GM23338 (cell line): ENCODE measurements at regions not wholly inside any gene's neighbourhood (a gene's known extent, or its start where the extent isn't known, plus 50 kb on each side); places are given as distances from the start of the nearest gene placed in this dataset.

Source experiments
- ATAC-seq: fragments of 200-7000 bp; cut with Tn5 transposase; 3 replicates; pipeline ENCODE4 v1.9.1; 2020
- DNase-seq: peaks from one replicate; pipeline ENCODE4 v3.0.0-alpha.2; 2015; ENCODE audit warnings: low spot score
- H2AFZ ChIP-seq: fragments of 200-600 bp; sonication (generic); 2 replicates; pipeline ENCODE4 v1.8.0; 2016; ENCODE audit warnings: antibody characterized with exemption, mild to moderate bottlenecking, moderate library complexity
- H3F3A ChIP-seq: fragments of 200-600 bp; sonication (generic); replicated peaks from 2 replicates; pipeline ENCODE4 v1.8.0; 2017; ENCODE audit warnings: antibody characterized with exemption, mixed run types, low read depth
- H3K27ac ChIP-seq: fragments of 200-600 bp; sonication (generic); 2 replicates; pipeline ENCODE4 v1.6.1; 2016; ENCODE audit warnings: low read depth
- H3K27me3 ChIP-seq: fragments of 200-600 bp; sonication (generic); 2 replicates; pipeline ENCODE4 v1.8.0; 2016; ENCODE audit warnings: mild to moderate bottlenecking, mixed run types, moderate library complexity; ENCODE audit not compliant: insufficient read depth
- H3K36me3 ChIP-seq: fragments of 200-600 bp; sonication (generic); 2 replicates; pipeline ENCODE4 v1.8.0; 2016; ENCODE audit warnings: mild to moderate bottlenecking; ENCODE audit not compliant: insufficient read depth
- H3K4me1 ChIP-seq: fragments of 200-600 bp; sonication (generic); 2 replicates; pipeline ENCODE4 v1.8.0; 2016; ENCODE audit warnings: mild to moderate bottlenecking, moderate library complexity; ENCODE audit not compliant: insufficient read depth
- H3K4me2 ChIP-seq: fragments of 200-600 bp; sonication (generic); 2 replicates; pipeline ENCODE4 v1.7.1; 2017; ENCODE audit warnings: mixed run types
- H3K4me3 ChIP-seq: fragments of 200-600 bp; sonication (generic); 2 replicates; pipeline ENCODE4 v1.6.1; 2016; ENCODE audit warnings: mixed run types
- H3K79me2 ChIP-seq: fragments of 200-600 bp; sonication (generic); replicated peaks from 2 replicates; pipeline ENCODE4 v1.8.0; 2017; ENCODE audit warnings: mild to moderate bottlenecking; ENCODE audit not compliant: insufficient read depth
- H3K9me2 ChIP-seq: fragments of 200-600 bp; sonication (generic); 2 replicates; pipeline ENCODE4 v1.8.0; 2017; ENCODE audit not compliant: insufficient read depth
- H4K20me1 ChIP-seq: fragments of 200-600 bp; sonication (generic); replicated peaks from 2 replicates; pipeline ENCODE4 v1.8.0; 2017; ENCODE audit warnings: mild to moderate bottlenecking; ENCODE audit not compliant: insufficient read depth
- H3K27ac Mint-ChIP-seq: 2 replicates; pipeline ENCODE4 v1.8.0; 2020; ENCODE audit warnings: inconsistent platforms, mild to moderate bottlenecking, moderate library complexity, mixed read lengths
- H3K27me3 Mint-ChIP-seq: 3 replicates; pipeline ENCODE4 v1.8.0; 2022; ENCODE audit warnings: low read depth, mild to moderate bottlenecking, moderate library complexity, mixed read lengths, inconsistent platforms; ENCODE audit not compliant: insufficient read depth, poor library complexity
- H3K36me3 Mint-ChIP-seq: 3 replicates; pipeline ENCODE4 v1.8.0; 2021; ENCODE audit warnings: low read depth, mild to moderate bottlenecking, inconsistent platforms, moderate library complexity, mixed read lengths
- H3K4me1 Mint-ChIP-seq: 3 replicates; pipeline ENCODE4 v1.8.0; 2020; ENCODE audit warnings: mild to moderate bottlenecking, inconsistent platforms, mixed read lengths
- H3K4me3 Mint-ChIP-seq: 3 replicates; pipeline ENCODE4 v1.8.0; 2021; ENCODE audit warnings: moderate library complexity, mild to moderate bottlenecking, inconsistent platforms, mixed read lengths
- H3K9me3 Mint-ChIP-seq: 3 replicates; pipeline ENCODE4 v1.8.0; 2020; ENCODE audit warnings: moderate library complexity, mild to moderate bottlenecking, inconsistent platforms, mixed read lengths
- CREB1 ChIP-seq: fragments of 250-450 bp; sonication (Bioruptor Pico); IDR thresholded peaks from 2 replicates; pipeline ENCODE4 v1.5.0; 2020; ENCODE audit warnings: low read depth, mild to moderate bottlenecking, moderate library complexity
- EZH2 ChIP-seq: fragments of 200-600 bp; sonication (generic); IDR thresholded peaks from one replicate; pipeline ENCODE4 v1.8.0; 2017; ENCODE audit warnings: antibody characterized with exemption, mild to moderate bottlenecking, low read depth; ENCODE audit not compliant: unreplicated experiment
- EZH2phosphoT487 ChIP-seq: fragments of 200-600 bp; sonication (generic); IDR thresholded peaks from one replicate; pipeline ENCODE4 v1.8.1; 2018; ENCODE audit warnings: antibody characterized with exemption; ENCODE audit not compliant: unreplicated experiment
- JUNB ChIP-seq: IDR thresholded peaks from one replicate; pipeline ENCODE4 v1.6.1; 2016; ENCODE audit warnings: antibody characterized with exemption; ENCODE audit not compliant: unreplicated experiment
- NANOG ChIP-seq: IDR thresholded peaks from 2 replicates; pipeline ENCODE4 v1.6.1; 2016; ENCODE audit warnings: antibody characterized with exemption, borderline replicate concordance
- POLR2AphosphoS5 ChIP-seq: IDR thresholded peaks from 2 replicates; pipeline ENCODE4 v1.6.1; 2016; ENCODE audit warnings: antibody characterized with exemption, low read depth
- STAT1 ChIP-seq: IDR thresholded peaks from one replicate; pipeline ENCODE4 v1.6.1; 2016; ENCODE audit warnings: antibody characterized with exemption; ENCODE audit not compliant: unreplicated experiment
- ZNF114 ChIP-seq: fragments of 250-450 bp; sonication (Bioruptor Pico); IDR thresholded peaks from 2 replicates; pipeline ENCODE4 v1.5.0; 2020; ENCODE audit warnings: mild to moderate bottlenecking, moderate library complexity
- ZNF331 ChIP-seq: fragments of 250-450 bp; sonication (Bioruptor Pico); IDR thresholded peaks from 2 replicates; pipeline ENCODE4 v1.5.0; 2020; ENCODE audit warnings: low read depth, mild to moderate bottlenecking, moderate library complexity
- TF ChIP-seq, protein P1 (sequence below): IDR thresholded peaks from 2 replicates; pipeline ENCODE4 v1.6.1; 2016; ENCODE audit warnings: antibody characterized with exemption
- TF ChIP-seq, protein P2 (sequence below): IDR thresholded peaks from one replicate; pipeline ENCODE4 v1.6.1; 2018; ENCODE audit warnings: antibody characterized with exemption; ENCODE audit not compliant: unreplicated experiment
- TF ChIP-seq, protein P3 (sequence below): fragments of 250-450 bp; sonication (Bioruptor Pico); IDR thresholded peaks from 2 replicates; pipeline ENCODE4 v1.5.0; 2020; ENCODE audit warnings: mild to moderate bottlenecking, moderate library complexity
- TF ChIP-seq, protein P4 (sequence below), 2 experiments: fragments of 200-600 bp in 1 of 2; sonication (generic) in 1 of 2; conservative IDR thresholded peaks; 2 replicates each; pipeline versions ENCODE4 v1.5.1 to v1.6.1; 2016 to 2017; ENCODE audit warnings: antibody characterized with exemption in 2 of 2, low read depth in 2 of 2, mild to moderate bottlenecking in 2 of 2, moderate library complexity in 1 of 2

DNA sequence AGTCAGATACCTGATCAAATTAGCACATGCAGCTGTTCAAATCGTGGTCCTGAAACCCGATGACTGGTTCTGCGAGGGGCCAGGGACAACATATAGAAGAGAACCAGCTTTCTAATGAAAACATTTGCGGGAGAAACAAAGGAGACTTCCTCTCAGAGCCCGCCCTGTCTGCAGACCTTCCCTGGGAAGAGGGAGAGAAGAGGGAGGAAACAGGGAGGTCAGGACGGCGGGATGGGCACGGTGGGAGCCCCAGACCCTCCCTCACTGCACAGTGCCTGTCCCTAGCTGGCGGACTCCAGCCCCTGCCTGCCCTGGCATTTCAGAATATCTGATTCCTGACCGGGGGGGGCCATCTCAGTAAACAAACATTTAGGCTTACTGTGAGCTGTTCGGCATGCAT lies 317.3 kb downstream of the FOXL1 start:
- Mint-ChIP-seq H3K27ac (no peak overlapping the region), H3K27me3 (no peaks in the 10 kb centered on the region), H3K4me1 (peaks cover 16% of the 10 kb centered on the region), H3K4me3 (no peak overlapping the region), H3K9me3 (no peaks in the 10 kb centered on the region), H3K36me3 (no peaks in the 10 kb centered on the region)
- no peaks in the 10 kb centered on the region for H3K4me1 ChIP-seq
- H3K27me3 ChIP-seq, result no peaks in the 10 kb centered on the region
- no peaks in the 10 kb centered on the region for H3F3A ChIP-seq
- ATAC-seq (peak; percentile 70), DNase-seq (peak; percentile 23)
- H2AFZ ChIP-seq, result no peak overlapping the region
- H3K9me2 ChIP-seq, result no peaks in the 10 kb centered on the region
- H3K4me3 ChIP-seq, result no peak overlapping the region
- TF ChIP-seq, protein P1, sequence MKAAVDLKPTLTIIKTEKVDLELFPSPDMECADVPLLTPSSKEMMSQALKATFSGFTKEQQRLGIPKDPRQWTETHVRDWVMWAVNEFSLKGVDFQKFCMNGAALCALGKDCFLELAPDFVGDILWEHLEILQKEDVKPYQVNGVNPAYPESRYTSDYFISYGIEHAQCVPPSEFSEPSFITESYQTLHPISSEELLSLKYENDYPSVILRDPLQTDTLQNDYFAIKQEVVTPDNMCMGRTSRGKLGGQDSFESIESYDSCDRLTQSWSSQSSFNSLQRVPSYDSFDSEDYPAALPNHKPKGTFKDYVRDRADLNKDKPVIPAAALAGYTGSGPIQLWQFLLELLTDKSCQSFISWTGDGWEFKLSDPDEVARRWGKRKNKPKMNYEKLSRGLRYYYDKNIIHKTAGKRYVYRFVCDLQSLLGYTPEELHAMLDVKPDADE, result no peak
- TF ChIP-seq, protein P2, sequence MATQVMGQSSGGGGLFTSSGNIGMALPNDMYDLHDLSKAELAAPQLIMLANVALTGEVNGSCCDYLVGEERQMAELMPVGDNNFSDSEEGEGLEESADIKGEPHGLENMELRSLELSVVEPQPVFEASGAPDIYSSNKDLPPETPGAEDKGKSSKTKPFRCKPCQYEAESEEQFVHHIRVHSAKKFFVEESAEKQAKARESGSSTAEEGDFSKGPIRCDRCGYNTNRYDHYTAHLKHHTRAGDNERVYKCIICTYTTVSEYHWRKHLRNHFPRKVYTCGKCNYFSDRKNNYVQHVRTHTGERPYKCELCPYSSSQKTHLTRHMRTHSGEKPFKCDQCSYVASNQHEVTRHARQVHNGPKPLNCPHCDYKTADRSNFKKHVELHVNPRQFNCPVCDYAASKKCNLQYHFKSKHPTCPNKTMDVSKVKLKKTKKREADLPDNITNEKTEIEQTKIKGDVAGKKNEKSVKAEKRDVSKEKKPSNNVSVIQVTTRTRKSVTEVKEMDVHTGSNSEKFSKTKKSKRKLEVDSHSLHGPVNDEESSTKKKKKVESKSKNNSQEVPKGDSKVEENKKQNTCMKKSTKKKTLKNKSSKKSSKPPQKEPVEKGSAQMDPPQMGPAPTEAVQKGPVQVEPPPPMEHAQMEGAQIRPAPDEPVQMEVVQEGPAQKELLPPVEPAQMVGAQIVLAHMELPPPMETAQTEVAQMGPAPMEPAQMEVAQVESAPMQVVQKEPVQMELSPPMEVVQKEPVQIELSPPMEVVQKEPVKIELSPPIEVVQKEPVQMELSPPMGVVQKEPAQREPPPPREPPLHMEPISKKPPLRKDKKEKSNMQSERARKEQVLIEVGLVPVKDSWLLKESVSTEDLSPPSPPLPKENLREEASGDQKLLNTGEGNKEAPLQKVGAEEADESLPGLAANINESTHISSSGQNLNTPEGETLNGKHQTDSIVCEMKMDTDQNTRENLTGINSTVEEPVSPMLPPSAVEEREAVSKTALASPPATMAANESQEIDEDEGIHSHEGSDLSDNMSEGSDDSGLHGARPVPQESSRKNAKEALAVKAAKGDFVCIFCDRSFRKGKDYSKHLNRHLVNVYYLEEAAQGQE, result no peak
- TF ChIP-seq NANOG, result no peak
- no peak for TF ChIP-seq POLR2AphosphoS5
- TF ChIP-seq JUNB, result no peak
- TF ChIP-seq ZNF114 (CRISPR knock-in tag), result no peak
- no peak for TF ChIP-seq STAT1
- TF ChIP-seq ZNF331, result no peak
- TF ChIP-seq EZH2, result no peak
- TF ChIP-seq, protein P3, sequence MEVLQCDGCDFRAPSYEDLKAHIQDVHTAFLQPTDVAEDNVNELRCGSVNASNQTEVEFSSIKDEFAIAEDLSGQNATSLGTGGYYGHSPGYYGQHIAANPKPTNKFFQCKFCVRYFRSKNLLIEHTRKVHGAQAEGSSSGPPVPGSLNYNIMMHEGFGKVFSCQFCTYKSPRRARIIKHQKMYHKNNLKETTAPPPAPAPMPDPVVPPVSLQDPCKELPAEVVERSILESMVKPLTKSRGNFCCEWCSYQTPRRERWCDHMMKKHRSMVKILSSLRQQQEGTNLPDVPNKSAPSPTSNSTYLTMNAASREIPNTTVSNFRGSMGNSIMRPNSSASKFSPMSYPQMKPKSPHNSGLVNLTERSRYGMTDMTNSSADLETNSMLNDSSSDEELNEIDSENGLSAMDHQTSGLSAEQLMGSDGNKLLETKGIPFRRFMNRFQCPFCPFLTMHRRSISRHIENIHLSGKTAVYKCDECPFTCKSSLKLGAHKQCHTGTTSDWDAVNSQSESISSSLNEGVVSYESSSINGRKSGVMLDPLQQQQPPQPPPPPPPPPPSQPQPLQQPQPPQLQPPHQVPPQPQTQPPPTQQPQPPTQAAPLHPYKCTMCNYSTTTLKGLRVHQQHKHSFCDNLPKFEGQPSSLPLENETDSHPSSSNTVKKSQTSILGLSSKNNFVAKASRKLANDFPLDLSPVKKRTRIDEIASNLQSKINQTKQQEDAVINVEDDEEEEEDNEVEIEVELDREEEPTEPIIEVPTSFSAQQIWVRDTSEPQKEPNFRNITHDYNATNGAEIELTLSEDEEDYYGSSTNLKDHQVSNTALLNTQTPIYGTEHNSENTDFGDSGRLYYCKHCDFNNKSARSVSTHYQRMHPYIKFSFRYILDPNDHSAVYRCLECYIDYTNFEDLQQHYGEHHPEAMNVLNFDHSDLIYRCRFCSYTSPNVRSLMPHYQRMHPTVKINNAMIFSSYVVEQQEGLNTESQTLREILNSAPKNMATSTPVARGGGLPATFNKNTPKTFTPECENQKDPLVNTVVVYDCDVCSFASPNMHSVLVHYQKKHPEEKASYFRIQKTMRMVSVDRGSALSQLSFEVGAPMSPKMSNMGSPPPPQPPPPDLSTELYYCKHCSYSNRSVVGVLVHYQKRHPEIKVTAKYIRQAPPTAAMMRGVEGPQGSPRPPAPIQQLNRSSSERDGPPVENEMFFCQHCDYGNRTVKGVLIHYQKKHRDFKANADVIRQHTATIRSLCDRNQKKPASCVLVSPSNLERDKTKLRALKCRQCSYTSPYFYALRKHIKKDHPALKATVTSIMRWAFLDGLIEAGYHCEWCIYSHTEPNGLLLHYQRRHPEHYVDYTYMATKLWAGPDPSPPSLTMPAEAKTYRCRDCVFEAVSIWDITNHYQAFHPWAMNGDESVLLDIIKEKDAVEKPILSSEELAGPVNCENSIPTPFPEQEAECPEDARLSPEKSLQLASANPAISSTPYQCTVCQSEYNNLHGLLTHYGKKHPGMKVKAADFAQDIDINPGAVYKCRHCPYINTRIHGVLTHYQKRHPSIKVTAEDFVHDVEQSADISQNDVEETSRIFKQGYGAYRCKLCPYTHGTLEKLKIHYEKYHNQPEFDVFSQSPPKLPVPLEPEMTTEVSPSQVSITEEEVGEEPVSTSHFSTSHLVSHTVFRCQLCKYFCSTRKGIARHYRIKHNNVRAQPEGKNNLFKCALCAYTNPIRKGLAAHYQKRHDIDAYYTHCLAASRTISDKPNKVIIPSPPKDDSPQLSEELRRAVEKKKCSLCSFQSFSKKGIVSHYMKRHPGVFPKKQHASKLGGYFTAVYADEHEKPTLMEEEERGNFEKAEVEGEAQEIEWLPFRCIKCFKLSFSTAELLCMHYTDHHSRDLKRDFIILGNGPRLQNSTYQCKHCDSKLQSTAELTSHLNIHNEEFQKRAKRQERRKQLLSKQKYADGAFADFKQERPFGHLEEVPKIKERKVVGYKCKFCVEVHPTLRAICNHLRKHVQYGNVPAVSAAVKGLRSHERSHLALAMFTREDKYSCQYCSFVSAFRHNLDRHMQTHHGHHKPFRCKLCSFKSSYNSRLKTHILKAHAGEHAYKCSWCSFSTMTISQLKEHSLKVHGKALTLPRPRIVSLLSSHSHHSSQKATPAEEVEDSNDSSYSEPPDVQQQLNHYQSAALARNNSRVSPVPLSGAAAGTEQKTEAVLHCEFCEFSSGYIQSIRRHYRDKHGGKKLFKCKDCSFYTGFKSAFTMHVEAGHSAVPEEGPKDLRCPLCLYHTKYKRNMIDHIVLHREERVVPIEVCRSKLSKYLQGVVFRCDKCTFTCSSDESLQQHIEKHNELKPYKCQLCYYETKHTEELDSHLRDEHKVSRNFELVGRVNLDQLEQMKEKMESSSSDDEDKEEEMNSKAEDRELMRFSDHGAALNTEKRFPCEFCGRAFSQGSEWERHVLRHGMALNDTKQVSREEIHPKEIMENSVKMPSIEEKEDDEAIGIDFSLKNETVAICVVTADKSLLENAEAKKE (CRISPR knock-in tag), result no peak
- TF ChIP-seq, protein P4, sequence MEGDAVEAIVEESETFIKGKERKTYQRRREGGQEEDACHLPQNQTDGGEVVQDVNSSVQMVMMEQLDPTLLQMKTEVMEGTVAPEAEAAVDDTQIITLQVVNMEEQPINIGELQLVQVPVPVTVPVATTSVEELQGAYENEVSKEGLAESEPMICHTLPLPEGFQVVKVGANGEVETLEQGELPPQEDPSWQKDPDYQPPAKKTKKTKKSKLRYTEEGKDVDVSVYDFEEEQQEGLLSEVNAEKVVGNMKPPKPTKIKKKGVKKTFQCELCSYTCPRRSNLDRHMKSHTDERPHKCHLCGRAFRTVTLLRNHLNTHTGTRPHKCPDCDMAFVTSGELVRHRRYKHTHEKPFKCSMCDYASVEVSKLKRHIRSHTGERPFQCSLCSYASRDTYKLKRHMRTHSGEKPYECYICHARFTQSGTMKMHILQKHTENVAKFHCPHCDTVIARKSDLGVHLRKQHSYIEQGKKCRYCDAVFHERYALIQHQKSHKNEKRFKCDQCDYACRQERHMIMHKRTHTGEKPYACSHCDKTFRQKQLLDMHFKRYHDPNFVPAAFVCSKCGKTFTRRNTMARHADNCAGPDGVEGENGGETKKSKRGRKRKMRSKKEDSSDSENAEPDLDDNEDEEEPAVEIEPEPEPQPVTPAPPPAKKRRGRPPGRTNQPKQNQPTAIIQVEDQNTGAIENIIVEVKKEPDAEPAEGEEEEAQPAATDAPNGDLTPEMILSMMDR (conservative IDR thresholded peaks at IDR 0.05; ENCODE audit: low read depth in 2 of 2), result no peak
- TF ChIP-seq CREB1, result no peak
- no peak for TF ChIP-seq EZH2phosphoT487
- H3K36me3 ChIP-seq, result no peaks in the 10 kb centered on the region
- no peak overlapping the region for H3K4me2 ChIP-seq
- no peaks in the 10 kb centered on the region for H3K79me2 ChIP-seq
- H3K27ac ChIP-seq, result no peak overlapping the region
- H4K20me1 ChIP-seq, result no peaks in the 10 kb centered on the region
